HL-60 (cell line): ENCODE measurements at regions not wholly inside any gene's neighbourhood (a gene's known extent, or its start where the extent isn't known, plus 50 kb on each side); places are given as distances from the start of the nearest gene placed in this dataset.

Source experiments
- DNase-seq, 2 experiments: peaks; one replicate each; pipeline ENCODE4 v3.0.0-alpha.2; 2010 to 2020; ENCODE audit warnings: low read depth in 1 of 2, low spot score in 1 of 2
- H3K27ac ChIP-seq: fragments of 250-450 bp; sonication (Bioruptor Pico); replicated peaks from 2 replicates; pipeline ENCODE4 v1.5.1; 2020; ENCODE audit warnings: mild to moderate bottlenecking, moderate library complexity
- H3K27me3 ChIP-seq: fragments of 250-450 bp; sonication (Bioruptor Pico); 2 replicates; pipeline ENCODE4 v1.5.1; 2021; ENCODE audit warnings: mild to moderate bottlenecking, moderate library complexity; ENCODE audit not compliant: insufficient read depth, poor library complexity, severe bottlenecking
- H3K4me3 ChIP-seq: replicated peaks from 2 replicates; pipeline ENCODE4 v1.5.1; 2011; ENCODE audit warnings: mild to moderate bottlenecking, control low read depth, low read length; ENCODE audit not compliant: insufficient read depth
- GABPA ChIP-seq: IDR thresholded peaks from 2 replicates; pipeline ENCODE4 v1.6.1; 2012; ENCODE audit warnings: low read depth
- POLR2AphosphoS5 ChIP-seq: IDR thresholded peaks from 2 replicates; pipeline ENCODE4 v1.6.1; 2012; ENCODE audit warnings: low read depth
- SPI1 ChIP-seq: IDR thresholded peaks from 2 replicates; pipeline ENCODE4 v1.6.1; 2012; ENCODE audit warnings: low read depth, mild to moderate bottlenecking, borderline replicate concordance
- TF ChIP-seq, protein P1 (sequence below): IDR thresholded peaks from one replicate; pipeline ENCODE4 v1.5.1; 2011; ENCODE audit warnings: low read length, control low read depth, inconsistent platforms; ENCODE audit not compliant: insufficient read depth
- TF ChIP-seq, protein P2 (sequence below): IDR thresholded peaks from 2 replicates; pipeline ENCODE4 v1.6.1; 2012; ENCODE audit warnings: low read depth; ENCODE audit not compliant: insufficient replicate concordance

DNA sequence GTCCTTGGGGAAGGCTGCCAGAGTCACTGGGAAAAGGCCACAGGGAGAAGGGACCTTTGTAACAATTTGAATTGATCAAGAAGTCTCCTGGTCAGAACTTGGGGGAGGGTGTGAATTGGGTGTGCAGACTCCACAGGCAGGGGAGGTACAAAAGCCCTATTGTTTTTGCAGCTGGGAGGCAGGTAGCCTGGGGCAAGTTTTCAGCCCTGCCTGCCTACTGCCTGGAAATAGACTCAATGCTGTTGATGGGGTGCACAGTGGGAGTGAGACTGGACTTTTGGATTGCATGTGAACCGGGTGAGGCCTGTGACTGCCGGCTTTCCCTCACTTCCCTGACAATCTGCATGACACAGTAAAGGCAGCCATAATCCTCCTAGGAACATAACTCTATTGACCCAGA lies 947.0 kb downstream of the REEP3 start:
- DNase-seq = no peak
- Histone ChIP-seq H3K4me3 (no peak overlapping the region), H3K27ac (no peak overlapping the region), H3K27me3 (no peaks in the 10 kb centered on the region)
- TF ChIP-seq, protein P1, sequence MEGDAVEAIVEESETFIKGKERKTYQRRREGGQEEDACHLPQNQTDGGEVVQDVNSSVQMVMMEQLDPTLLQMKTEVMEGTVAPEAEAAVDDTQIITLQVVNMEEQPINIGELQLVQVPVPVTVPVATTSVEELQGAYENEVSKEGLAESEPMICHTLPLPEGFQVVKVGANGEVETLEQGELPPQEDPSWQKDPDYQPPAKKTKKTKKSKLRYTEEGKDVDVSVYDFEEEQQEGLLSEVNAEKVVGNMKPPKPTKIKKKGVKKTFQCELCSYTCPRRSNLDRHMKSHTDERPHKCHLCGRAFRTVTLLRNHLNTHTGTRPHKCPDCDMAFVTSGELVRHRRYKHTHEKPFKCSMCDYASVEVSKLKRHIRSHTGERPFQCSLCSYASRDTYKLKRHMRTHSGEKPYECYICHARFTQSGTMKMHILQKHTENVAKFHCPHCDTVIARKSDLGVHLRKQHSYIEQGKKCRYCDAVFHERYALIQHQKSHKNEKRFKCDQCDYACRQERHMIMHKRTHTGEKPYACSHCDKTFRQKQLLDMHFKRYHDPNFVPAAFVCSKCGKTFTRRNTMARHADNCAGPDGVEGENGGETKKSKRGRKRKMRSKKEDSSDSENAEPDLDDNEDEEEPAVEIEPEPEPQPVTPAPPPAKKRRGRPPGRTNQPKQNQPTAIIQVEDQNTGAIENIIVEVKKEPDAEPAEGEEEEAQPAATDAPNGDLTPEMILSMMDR = no peak
- TF ChIP-seq POLR2AphosphoS5 (no peak), GABPA (no peak), SPI1 (no peak)
- TF ChIP-seq, protein P2, sequence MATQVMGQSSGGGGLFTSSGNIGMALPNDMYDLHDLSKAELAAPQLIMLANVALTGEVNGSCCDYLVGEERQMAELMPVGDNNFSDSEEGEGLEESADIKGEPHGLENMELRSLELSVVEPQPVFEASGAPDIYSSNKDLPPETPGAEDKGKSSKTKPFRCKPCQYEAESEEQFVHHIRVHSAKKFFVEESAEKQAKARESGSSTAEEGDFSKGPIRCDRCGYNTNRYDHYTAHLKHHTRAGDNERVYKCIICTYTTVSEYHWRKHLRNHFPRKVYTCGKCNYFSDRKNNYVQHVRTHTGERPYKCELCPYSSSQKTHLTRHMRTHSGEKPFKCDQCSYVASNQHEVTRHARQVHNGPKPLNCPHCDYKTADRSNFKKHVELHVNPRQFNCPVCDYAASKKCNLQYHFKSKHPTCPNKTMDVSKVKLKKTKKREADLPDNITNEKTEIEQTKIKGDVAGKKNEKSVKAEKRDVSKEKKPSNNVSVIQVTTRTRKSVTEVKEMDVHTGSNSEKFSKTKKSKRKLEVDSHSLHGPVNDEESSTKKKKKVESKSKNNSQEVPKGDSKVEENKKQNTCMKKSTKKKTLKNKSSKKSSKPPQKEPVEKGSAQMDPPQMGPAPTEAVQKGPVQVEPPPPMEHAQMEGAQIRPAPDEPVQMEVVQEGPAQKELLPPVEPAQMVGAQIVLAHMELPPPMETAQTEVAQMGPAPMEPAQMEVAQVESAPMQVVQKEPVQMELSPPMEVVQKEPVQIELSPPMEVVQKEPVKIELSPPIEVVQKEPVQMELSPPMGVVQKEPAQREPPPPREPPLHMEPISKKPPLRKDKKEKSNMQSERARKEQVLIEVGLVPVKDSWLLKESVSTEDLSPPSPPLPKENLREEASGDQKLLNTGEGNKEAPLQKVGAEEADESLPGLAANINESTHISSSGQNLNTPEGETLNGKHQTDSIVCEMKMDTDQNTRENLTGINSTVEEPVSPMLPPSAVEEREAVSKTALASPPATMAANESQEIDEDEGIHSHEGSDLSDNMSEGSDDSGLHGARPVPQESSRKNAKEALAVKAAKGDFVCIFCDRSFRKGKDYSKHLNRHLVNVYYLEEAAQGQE = no peak

DNA sequence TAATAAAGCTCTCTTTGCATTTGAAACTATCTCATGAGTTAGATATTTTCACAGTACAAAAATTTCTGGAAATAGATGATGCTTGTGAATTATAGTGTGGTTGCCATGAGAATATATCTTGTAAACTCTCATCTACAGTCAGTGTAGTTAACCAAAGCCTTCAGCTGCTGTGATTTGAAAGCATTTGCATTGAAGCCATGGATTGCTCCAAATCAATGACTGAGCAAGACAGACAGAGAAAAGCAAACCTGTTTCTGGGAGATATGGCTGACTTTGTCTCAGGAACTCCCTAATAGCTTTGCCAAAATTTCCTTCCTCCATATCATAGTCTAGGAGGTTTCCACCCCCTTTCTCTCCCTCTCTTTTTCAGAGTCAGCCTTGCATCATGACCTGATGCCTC lies 955.3 kb downstream of the REEP3 start:
- no peak overlapping the region for H3K4me3 ChIP-seq
- TF ChIP-seq POLR2AphosphoS5 (no peak), GABPA (no peak), SPI1 (no peak)
- TF ChIP-seq, protein P2 = no peak
- TF ChIP-seq, protein P1 = no peak
- no peak overlapping the region for H3K27ac ChIP-seq
- DNase-seq = no peak
- no peaks in the 10 kb centered on the region for H3K27me3 ChIP-seq

DNA sequence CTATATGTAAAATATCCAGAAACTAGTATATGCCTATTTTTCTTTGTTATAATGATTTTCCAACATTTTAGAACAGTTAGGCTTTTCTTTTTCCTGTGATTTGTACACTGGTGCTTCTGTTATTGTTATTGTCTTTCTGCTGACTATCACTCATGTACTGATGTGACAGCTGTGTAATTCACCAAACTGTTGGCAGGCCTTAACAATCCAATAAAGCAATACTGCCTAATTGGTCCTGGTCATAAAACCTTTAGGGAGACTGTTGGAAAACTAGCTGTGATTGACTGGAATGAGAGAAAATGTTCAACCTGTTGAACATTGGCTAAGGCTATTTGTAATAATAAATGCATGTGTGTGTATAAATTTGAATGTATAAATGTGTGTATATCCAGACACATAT lies 956.6 kb downstream of the REEP3 start:
- TF ChIP-seq GABPA (no peak), POLR2AphosphoS5 (no peak), SPI1 (no peak)
- TF ChIP-seq, protein P2 = no peak
- TF ChIP-seq, protein P1 = no peak

More for the DNA sequence above, 956.6 kb downstream of the REEP3 start:
- no peaks in the 10 kb centered on the region for H3K27me3 ChIP-seq
- DNase-seq = no peak
- no peak overlapping the region for H3K27ac ChIP-seq
- H3K4me3 ChIP-seq = no peak overlapping the region
